Adrenal gland (tissue), 9 donors: ENCODE measurements at regions not wholly inside any gene's neighbourhood (a gene's known extent, or its start where the extent isn't known, plus 50 kb on each side); places are given as distances from the start of the nearest gene placed in this dataset.

Experiments
- DNase-seq, 7 donors: peaks; one replicate each; pipeline ENCODE4 v3.0.0-alpha.2; 2019 to 2020
- H3K27ac ChIP-seq, 5 donors: fragments of 200-600 bp; sonication (generic) in 4 of 5; 1 replicate in 3 of 5; 2 replicates in 2 of 5; pipeline versions ENCODE4 v1.5.1 to v1.8.0; 2016 to 2020; ENCODE audit warnings: mild to moderate bottlenecking in 1 of 5
- H3K27me3 ChIP-seq: fragments of 200-600 bp; 2 replicates; pipeline ENCODE4 v1.8.0; 2021
- H3K36me3 ChIP-seq, 2 donors: fragments of 200-600 bp; replicated peaks in 1 of 2; 1 replicate in 1 of 2; 2 replicates in 1 of 2; pipeline versions ENCODE4 v1.5.1 to v1.8.0; 2018 to 2022
- H3K4me1 ChIP-seq, 2 donors: fragments of 200-600 bp; replicated peaks in 1 of 2; 1 replicate in 1 of 2; 2 replicates in 1 of 2; pipeline versions ENCODE4 v1.5.1 to v1.8.0; 2018 to 2021
- H3K4me3 ChIP-seq, 4 donors: fragments of 200-600 bp; sonication (generic) in 3 of 4; one replicate each; pipeline ENCODE4 v1.5.1; 2016 to 2018
- H3K9me3 ChIP-seq, 3 donors: fragments of 200-600 bp; sonication (generic) in 1 of 3; replicated peaks in 1 of 3; 1 replicate in 2 of 3; 2 replicates in 1 of 3; pipeline versions ENCODE4 v1.5.1 to v1.8.0; 2016 to 2021
- CTCF ChIP-seq, 6 experiments: fragments of 450-650 bp in 4 of 6; fragments of 200-600 bp in 2 of 6; sonication (generic) in 1 of 6; IDR thresholded peaks; 1 replicate in 5 of 6; 2 replicates in 1 of 6; pipeline versions ENCODE4 v1.5.1 to v1.8.0; 2016 to 2021; ENCODE audit warnings: antibody characterized with exemption in 6 of 6, mild to moderate bottlenecking in 2 of 6, moderate library complexity in 1 of 6
- POLR2A ChIP-seq, 2 donors: fragments of 450-650 bp; IDR thresholded peaks; one replicate each; pipeline ENCODE4 v1.6.1; 2017; ENCODE audit warnings: antibody characterized with exemption in 2 of 2, mild to moderate bottlenecking in 2 of 2, moderate library complexity in 1 of 2
- WGBS, 4 donors: extraction: QIAGEN DNeasy Blood & Tissue Kit in 2 of 4; methylation state at CpG; one replicate each; pipeline versions ENCODE4 v1.1.5 to v1.1.7; 2013 to 2017; 5-methylcytosine and 5-hydroxymethylcytosine counted together
- intact Hi-C, 2 donors: fragments of 100-400 bp; cut with DNase I; formaldehyde crosslinking; loops; one replicate each; pipeline versions ENCODE4 v1.14.1 to v1.15.0; 2022 to 2023
- donor health status: healthy with polysubstance abuse.
- donor health status: Bipolar disorder and iron deficiency.
- donor health status: DM: yes; HTN: yes; CAD: no.
- donor health status: DM: no; HTN: no; CAD: no.
- donor health status: DM: no; HTN: no; CAD: no.

GRCh38 chr6:105621564-105622175 lies 218.8 kb upstream of the PREP start:
- Histone ChIP-seq H3K4me1 (no peaks in the 10 kb centered on the region), H3K4me3 (no peak overlapping the region), H3K36me3 (no peaks in the 10 kb centered on the region), H3K27me3 (no peaks in the 10 kb centered on the region), H3K9me3 (no peaks in the 10 kb centered on the region), H3K27ac (no peak overlapping the region)
- TF ChIP-seq CTCF (IDR thresholded peaks at IDR 0.05) (no peak), POLR2A (IDR thresholded peaks at IDR 0.05) (no peak)
- no peak for DNase-seq
- WGBS, 4 donors = 71 to 76% (median 74%) methylated on average over 6 of the region's 6 CpGs
- intact Hi-C loops = no loop called here

- no peak overlapping the region for H3K4me3 ChIP-seq
- intact Hi-C loops = no loop called here
- DNase-seq = no peak
- H3K27me3 ChIP-seq = no peaks in the 10 kb centered on the region
- H3K9me3 ChIP-seq = no peaks in the 10 kb centered on the region
- no peaks in the 10 kb centered on the region for H3K36me3 ChIP-seq
- H3K27ac ChIP-seq = no peak overlapping the region
- TF ChIP-seq CTCF (IDR thresholded peaks at IDR 0.05) (no peak), POLR2A (IDR thresholded peaks at IDR 0.05) (no peak)
- H3K4me1 ChIP-seq = no peaks in the 10 kb centered on the region
- WGBS, 4 donors = 77 to 83% (median 81%) methylated on average over 3 of the region's 3 CpGs
Observed at GRCh38 chr6:105620878-105621277, 218.0 kb upstream of the PREP start.

GRCh38 chr6:105619971-105620741 lies 217.3 kb upstream of the PREP start:
- H3K36me3 ChIP-seq = no peaks in the 10 kb centered on the region
- 53 to 67% (median 59%) methylated on average over 8 of the region's 8 CpGs for WGBS, 4 donors
- no peaks in the 10 kb centered on the region for H3K9me3 ChIP-seq
- no peaks in the 10 kb centered on the region for H3K27me3 ChIP-seq
- TF ChIP-seq CTCF (IDR thresholded peaks at IDR 0.05) (no peak), POLR2A (IDR thresholded peaks at IDR 0.05) (no peak)
- H3K4me1 ChIP-seq = no peaks in the 10 kb centered on the region
- intact Hi-C loops = no loop called here
- H3K4me3 ChIP-seq = no peak overlapping the region
- no peak for DNase-seq
- H3K27ac ChIP-seq = no peak overlapping the region

- Histone ChIP-seq H3K9me3 (no peaks in the 10 kb centered on the region), H3K4me3 (no peak overlapping the region), H3K27ac (no peak overlapping the region), H3K27me3 (no peaks in the 10 kb centered on the region), H3K36me3 (no peaks in the 10 kb centered on the region), H3K4me1 (no peaks in the 10 kb centered on the region)
- intact Hi-C loops = no loop called here
- TF ChIP-seq CTCF (IDR thresholded peaks at IDR 0.05) = no peak
- no peak for TF ChIP-seq POLR2A (IDR thresholded peaks at IDR 0.05)
- DNase-seq = no peak
- WGBS, 4 donors = 80 to 90% (median 84%) methylated on average over 1 of the region's 1 CpG
Observed at GRCh38 chr6:105618247-105618646, 215.4 kb upstream of the PREP start.
